G401 (cell line): ENCODE measurements at regions not wholly inside any gene's neighbourhood (a gene's known extent, or its start where the extent isn't known, plus 50 kb on each side); places are given as distances from the start of the nearest gene placed in this dataset.

Experiments
- DNase-seq: peaks from one replicate; pipeline ENCODE4 v3.0.0-alpha.2; 2015; ENCODE audit warnings: low spot score
- in situ Hi-C: cut with HindIII; loops from 2 replicates; pipeline ENCODE4 v1.10.0; 2016; ENCODE audit warnings: low sequenced_read_pairs, mixed read lengths

- no peak for DNase-seq
- in situ Hi-C loops, result no loop called here
These were observed 458.9 kb downstream of the HACE1 start for GRCh38 chr6:104400844-104401243.

GRCh38 chr6:104396077-104396476 lies 463.6 kb downstream of the HACE1 start:
- DNase-seq, result no peak
- in situ Hi-C loops, result no loop called here

DNA sequence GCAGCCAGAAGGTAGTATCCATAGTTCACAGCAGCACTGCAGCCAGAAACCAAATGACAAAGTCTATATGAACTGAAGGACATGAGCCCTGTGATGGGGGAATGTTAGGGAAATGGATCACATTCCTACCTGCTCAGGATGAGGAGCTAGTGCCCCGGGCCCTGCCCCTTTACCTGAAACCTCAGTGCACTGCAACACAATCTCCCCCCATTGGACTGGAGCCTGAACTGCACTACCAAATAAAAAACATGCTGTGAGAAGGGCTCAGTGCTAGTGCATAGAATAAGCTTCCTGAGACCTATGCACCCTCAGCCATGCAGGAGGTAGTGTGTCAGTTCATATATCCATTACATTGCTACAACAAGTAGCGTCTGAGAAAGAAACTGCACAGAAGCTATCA lies 477.8 kb downstream of the HACE1 start:
- DNase-seq, result no peak
- in situ Hi-C loops, result no loop called here

- DNase-seq, result no peak
- in situ Hi-C loops, result no loop called here
These were observed 494.1 kb downstream of the HACE1 start for GRCh38 chr6:104365451-104366234.

GRCh38 chr6:104357928-104358327 lies 501.8 kb downstream of the HACE1 start:
- in situ Hi-C loops, result no loop called here
- no peak for DNase-seq

- in situ Hi-C loops, result no loop called here
- DNase-seq, result no peak
These were observed 503.5 kb downstream of the HACE1 start for GRCh38 chr6:104356197-104356596.

DNA sequence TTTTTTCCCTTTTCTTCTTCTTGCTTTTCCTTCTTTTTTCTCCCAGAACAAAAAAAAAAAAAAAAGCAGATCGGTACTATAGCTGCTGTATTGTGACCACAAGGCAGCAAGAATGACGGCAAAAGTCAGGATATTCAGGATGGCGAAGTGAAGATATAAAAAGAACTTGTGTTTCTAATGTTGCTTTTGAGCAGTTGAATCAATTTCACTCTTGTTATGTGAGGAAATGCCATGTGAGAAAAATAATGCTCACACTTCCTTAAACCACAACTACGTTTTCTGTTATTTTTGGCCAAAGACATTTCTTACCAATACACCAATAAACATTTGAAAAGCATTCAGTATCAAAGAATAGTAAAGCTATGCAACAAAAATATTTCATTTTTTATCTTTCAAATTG lies 510.5 kb downstream of the HACE1 start:
- DNase-seq, result no peak
- in situ Hi-C loops, result no loop called here

GRCh38 chr6:104344223-104344622 lies 515.5 kb downstream of the HACE1 start:
- no peak for DNase-seq
- in situ Hi-C loops, result no loop called here

GRCh38 chr6:104332364-104332763 lies 527.4 kb downstream of the HACE1 start:
- DNase-seq, result peak; percentile 42
- in situ Hi-C loops, result no loop called here

GRCh38 chr6:104326173-104327001 lies 533.3 kb downstream of the HACE1 start:
- in situ Hi-C loops, result no loop called here

DNA sequence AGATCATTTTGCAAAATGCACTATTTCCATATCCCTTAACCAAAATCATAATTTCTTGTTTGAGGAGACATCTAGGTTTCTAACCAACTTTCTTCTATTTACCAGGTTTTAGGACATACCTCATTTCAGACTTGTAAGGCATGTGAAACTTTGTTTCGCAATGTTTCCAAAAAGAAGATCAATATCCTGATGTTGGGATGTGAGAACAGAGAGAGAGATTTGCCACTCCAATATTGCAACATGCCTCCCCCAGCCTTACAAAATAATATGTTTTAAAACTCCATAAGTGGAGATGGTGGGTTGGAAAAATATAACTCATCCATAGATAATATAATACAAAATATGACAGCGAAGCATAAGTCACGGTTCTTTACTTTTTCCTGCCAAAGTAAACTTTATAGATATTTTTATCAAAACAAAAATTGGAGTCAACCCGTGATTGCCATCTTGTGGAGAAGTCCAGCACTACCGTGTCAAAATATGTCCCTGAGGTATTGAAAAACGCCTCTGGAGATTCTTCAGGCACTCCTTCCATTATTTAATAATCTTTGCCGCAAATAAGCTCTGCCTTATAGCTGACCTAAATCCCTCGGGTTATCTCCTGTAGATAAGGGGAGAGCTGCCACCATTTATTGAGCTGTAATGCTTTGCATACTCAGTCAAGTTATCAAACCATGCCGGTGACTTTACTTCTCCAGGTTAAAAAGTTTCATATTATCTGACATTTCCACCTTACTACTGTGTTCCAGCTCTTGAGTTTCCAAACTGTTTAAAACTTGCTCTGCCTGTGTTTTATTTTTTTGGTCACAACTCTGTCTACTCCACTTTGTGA lies 534.2 kb downstream of the HACE1 start:
- no peak for DNase-seq
- in situ Hi-C loops, result no loop called here

More at GRCh38 chr6:104326173-104327001, 533.3 kb downstream of the HACE1 start:
- no peak for DNase-seq

- in situ Hi-C loops, result no loop called here
- DNase-seq, result no peak
These were observed 535.4 kb downstream of the HACE1 start for GRCh38 chr6:104324301-104324700.

GRCh38 chr6:104322841-104323240 lies 536.9 kb downstream of the HACE1 start:
- no peak for DNase-seq
- in situ Hi-C loops, result no loop called here

DNA sequence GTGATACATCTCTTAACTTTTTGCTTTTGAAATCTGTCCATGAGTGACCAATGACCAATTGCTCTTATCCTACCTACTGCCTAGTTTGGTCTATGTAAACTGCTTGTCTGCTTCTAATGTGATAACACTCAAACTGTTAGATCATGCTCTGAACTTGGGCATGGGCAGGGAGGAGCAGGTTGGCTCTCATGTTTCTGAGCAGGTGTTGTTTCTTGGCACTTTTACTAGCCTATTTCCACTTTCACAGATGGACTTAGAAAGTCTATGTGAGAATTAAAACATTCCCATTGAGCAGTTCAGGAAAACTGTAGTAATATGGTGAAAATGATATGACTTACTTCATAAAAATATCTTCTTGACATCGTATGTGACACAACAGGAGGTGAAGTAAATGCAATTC lies 538.4 kb downstream of the HACE1 start:
- in situ Hi-C loops, result no loop called here

GRCh38 chr6:104320896-104321295 lies 538.8 kb downstream of the HACE1 start:
- no peak for DNase-seq
- in situ Hi-C loops, result no loop called here

More for the DNA sequence above, 538.4 kb downstream of the HACE1 start:
- peak; percentile 86 for DNase-seq

DNA sequence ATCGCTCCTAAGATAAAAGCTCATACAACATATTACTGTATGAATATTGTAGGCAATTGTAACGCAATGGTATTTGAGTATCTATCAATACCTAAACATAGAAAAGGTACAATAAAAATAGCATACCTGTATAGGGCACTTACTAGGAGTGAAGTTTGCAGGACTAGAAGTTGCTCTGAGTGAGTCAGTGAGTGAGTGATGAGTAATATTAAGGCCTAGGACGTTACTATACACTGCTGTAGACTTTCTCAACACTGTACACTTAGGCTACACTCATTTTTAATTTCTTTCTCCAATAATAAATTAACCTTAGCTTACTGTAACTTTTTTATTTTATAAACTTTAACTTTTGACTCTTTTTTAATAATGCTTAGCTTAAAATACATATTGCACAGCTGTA lies 546.9 kb downstream of the HACE1 start:
- in situ Hi-C loops, result no loop called here
- DNase-seq, result no peak

- DNase-seq, result no peak
- in situ Hi-C loops, result no loop called here
These were observed 553.5 kb downstream of the HACE1 start for GRCh38 chr6:104306211-104306610.

GRCh38 chr6:104305206-104305605 lies 554.5 kb downstream of the HACE1 start:
- in situ Hi-C loops, result no loop called here

GRCh38 chr6:104301951-104302350 lies 557.8 kb downstream of the HACE1 start:
- DNase-seq, result no peak
- in situ Hi-C loops, result no loop called here

More at GRCh38 chr6:104305206-104305605, 554.5 kb downstream of the HACE1 start:
- DNase-seq, result no peak

DNA sequence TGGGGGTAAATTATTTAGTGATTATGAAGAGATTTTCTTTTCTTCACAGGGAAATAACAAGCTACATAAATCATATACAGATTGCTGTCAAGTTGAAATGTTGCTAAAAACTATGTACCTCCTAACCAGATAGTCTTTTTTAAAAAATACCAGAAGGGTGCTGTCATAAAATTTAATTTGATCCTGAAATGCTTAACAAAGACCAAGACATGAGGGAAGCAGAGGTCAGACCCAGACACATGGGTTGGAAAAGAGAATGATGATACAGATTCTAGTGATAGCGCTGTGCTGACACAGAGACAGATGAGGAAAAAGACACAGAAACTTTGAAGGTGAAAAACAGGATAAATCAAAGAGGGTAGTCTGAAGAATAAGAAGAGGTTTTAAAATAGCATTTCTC lies 573.1 kb downstream of the HACE1 start:
- DNase-seq, result no peak
- in situ Hi-C loops, result no loop called here
